Activated T-helper 17 cell treated with anti-CD3 and anti-CD28 coated beads, Interleukin-2, amount 50 U/mL, for 72 hours (primary cell): ENCODE measurements at regions not wholly inside any gene's neighbourhood (a gene's known extent, or its start where the extent isn't known, plus 50 kb on each side); places are given as distances from the start of the nearest gene placed in this dataset.
"Not testable (repeated sequence)": the region's sequence is repeated elsewhere in the genome, so short reads cannot be mapped to it uniquely, and the experiment has no call there.

Source experiments
- ATAC-seq: fragments of 150-1000 bp; cut with Tn5 transposase; replicated peaks from 2 replicates; pipeline ENCODE4 v1.10.0; 2021; ENCODE audit warnings: mild to moderate bottlenecking, moderate library complexity
- H3K27ac Mint-ChIP-seq: one replicate; pipeline ENCODE4 v1.8.0; 2022; ENCODE audit warnings: mixed read lengths
- H3K27me3 Mint-ChIP-seq: one replicate; pipeline ENCODE4 v1.8.0; 2022; ENCODE audit warnings: mixed read lengths
- H3K36me3 Mint-ChIP-seq: one replicate; pipeline ENCODE4 v1.8.0; 2022; ENCODE audit warnings: low read depth, mild to moderate bottlenecking, mixed read lengths
- H3K4me1 Mint-ChIP-seq: one replicate; pipeline ENCODE4 v1.8.0; 2022; ENCODE audit warnings: mixed read lengths
- H3K4me3 Mint-ChIP-seq: one replicate; pipeline ENCODE4 v1.8.0; 2022; ENCODE audit warnings: mild to moderate bottlenecking, mixed read lengths
- H3K9me3 Mint-ChIP-seq: one replicate; pipeline ENCODE4 v1.8.0; 2022; ENCODE audit warnings: mixed read lengths

DNA sequence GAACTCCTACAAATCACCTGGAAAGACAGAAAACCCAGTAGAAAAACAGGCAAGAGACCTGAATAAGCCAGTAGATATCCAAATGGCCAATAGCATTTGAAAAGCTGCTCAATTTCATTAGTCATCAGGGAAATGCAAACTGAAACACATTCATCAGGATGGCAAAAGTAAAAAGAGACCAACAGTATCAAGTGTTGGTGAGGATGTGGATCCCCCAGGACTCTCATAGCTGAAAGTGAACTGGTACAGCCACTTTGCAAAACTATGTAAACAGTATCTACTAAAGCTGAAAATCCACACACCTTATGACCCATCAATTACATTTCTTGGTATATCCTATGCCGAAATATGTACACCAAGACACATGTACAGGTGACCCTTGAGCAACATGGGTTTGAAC lies 180.4 kb upstream of the IRF2BP2 start:
- not testable (repeated sequence) for H3K27ac Mint-ChIP-seq, H3K36me3 Mint-ChIP-seq, H3K9me3 Mint-ChIP-seq, H3K4me3 Mint-ChIP-seq, H3K4me1 Mint-ChIP-seq, H3K27me3 Mint-ChIP-seq
- peak; percentile 54 for ATAC-seq

DNA sequence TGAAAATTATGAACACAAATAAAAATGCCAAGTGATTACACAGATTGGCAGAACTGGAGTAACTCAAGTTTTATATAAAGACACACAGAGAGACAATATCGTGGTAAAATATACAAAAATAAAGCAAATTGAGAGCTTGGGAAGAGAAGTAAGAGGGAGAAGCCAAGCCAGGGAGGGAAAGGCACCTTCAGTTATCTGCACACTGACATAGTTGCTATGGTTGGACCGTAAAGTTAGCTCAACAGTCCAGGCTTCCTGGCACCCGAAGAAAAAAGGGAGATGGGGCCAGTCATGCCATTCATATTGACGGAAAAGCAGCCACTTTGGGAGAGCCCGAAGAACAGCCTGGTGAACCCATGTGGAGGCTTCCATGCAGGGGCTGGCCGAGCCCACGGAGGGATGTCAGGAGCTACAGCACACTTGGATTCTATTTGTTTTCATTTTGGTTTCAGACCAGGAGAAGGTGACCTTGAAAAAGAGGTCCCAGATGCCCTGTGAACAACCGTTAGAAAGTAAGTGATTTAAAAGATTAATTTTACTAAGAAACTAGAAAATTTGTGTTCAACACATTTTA lies 177.1 kb upstream of the IRF2BP2 start:
- not testable (repeated sequence) for H3K4me3 Mint-ChIP-seq, H3K4me1 Mint-ChIP-seq, ATAC-seq, H3K27me3 Mint-ChIP-seq, H3K36me3 Mint-ChIP-seq, H3K27ac Mint-ChIP-seq, H3K9me3 Mint-ChIP-seq

DNA sequence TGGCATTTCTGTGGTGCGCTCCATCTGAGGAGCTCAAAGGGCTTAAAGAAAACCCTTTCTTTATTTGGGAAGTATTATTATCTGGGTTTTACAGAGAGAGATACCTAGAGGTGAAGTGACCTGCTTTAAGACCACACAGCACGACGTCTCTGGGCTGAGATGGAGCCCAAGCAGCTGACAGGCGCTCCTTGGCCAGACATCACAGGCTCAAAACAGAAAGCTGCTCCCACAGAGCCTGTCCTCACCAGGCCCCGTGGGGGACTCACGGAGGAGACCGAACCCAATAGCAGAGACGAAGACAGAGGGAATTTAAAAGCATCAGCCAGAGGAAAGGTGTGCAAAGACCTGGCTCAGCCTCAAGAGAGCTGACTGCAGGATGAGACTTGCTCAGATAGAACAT lies 175.9 kb upstream of the IRF2BP2 start:
- not testable (repeated sequence) for H3K9me3 Mint-ChIP-seq, H3K27ac Mint-ChIP-seq, H3K36me3 Mint-ChIP-seq, ATAC-seq, H3K27me3 Mint-ChIP-seq, H3K4me1 Mint-ChIP-seq, H3K4me3 Mint-ChIP-seq

DNA sequence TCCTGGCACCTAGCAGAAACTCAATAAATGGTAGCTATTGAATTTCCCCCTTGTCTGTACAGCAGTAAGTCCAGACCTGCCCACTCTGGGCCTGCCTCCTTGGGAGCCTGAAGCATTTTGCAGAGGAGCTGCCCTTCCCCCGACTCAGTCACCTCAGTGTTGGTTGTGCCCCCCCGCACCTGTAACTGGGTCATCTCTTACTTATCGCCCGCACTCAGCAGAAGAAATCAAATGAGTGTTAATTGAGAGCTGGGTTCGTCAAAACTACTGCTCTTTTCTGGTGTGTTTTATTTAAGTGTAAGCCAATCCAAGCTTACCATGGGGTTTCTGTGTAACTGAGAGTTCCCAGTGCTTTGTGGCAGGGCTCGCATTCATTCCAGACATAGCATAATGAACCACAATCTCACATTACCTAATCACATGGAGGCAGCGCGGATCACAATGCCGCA lies 175.5 kb upstream of the IRF2BP2 start:
- H3K27ac Mint-ChIP-seq, H3K9me3 Mint-ChIP-seq, ATAC-seq, H3K4me3 Mint-ChIP-seq, H3K4me1 Mint-ChIP-seq, H3K27me3 Mint-ChIP-seq, H3K36me3 Mint-ChIP-seq: not testable (repeated sequence)

DNA sequence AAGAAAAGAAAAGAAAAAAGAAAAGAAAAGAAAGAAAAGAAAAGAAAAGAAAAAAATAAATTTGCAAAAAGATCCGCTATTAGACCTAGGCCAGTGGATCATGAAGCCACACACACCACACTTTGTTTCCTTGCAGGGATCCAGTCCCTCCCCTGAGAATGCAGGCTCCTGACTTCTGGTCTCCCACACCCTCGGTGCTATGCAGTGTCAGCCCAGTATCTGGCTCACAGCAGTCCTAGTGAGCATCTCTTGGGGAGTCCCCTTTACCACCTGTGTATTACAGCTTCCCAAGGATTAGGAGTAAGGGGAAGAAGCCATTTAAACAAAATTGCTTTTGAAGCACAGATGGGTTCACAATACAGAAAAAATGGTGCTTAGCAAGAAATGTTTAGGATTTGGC lies 174.1 kb upstream of the IRF2BP2 start:
- not testable (repeated sequence) for H3K4me3 Mint-ChIP-seq, H3K27me3 Mint-ChIP-seq, H3K4me1 Mint-ChIP-seq, ATAC-seq, H3K27ac Mint-ChIP-seq, H3K9me3 Mint-ChIP-seq, H3K36me3 Mint-ChIP-seq

DNA sequence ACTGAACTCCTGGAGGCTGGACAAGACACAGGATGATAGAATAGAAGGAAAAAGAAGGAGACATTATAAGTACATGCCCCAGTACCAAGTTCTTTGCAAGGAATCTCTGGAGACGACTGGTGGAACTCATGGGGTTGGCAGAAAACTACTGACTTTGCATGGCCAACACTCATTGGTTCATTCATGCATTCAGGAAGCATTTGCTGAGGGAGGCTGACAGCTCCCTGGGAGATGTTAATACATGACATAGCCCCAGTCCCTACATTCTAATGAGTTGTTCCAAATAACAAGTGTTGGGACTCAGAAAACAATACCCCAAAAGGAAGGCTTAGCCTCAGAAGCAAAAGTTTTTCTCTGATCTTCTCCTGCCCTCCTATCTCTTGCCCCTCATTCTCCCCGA lies 172.8 kb upstream of the IRF2BP2 start:
- no peaks in the 10 kb centered on the region for H3K4me1 Mint-ChIP-seq

DNA sequence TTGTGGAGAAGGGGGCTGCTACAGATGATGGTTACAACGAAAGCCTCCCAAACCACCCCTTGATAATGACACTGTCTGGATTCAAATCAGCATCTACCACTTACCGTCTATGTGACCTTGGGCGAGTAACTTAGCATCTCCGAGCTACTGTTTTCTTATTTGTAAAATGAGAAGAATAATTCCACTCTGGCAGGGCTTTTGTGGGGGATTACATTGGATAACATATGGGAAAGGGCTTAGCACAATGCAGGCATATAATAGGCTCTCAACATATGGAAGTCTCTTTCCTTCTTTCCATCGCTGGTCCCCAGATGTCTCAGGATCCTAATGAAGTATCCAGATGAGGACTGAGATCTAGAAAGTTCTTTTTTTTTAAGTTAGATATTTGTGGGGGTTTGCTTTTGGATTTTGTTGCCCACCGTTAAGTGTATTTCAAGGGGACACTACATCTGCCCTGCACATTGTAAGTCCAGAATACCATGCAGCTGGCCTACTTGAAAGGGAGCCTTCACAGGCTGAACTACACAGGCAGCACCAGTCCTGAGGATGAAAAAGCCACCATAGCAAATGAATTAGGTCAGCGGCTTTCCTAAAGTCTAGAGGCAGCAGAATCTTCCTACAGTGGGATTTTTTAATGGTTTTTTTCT lies 172.2 kb upstream of the IRF2BP2 start:
- no peak overlapping the region for H3K4me3 Mint-ChIP-seq
- no peak overlapping the region for H3K27ac Mint-ChIP-seq
- ATAC-seq = no peak
- no peaks in the 10 kb centered on the region for H3K4me1 Mint-ChIP-seq
- no peaks in the 10 kb centered on the region for H3K27me3 Mint-ChIP-seq
- no peaks in the 10 kb centered on the region for H3K36me3 Mint-ChIP-seq
- no peaks in the 10 kb centered on the region for H3K9me3 Mint-ChIP-seq

More for the DNA sequence above, 172.8 kb upstream of the IRF2BP2 start:
- ATAC-seq = no peak
- Mint-ChIP-seq H3K27me3 (no peaks in the 10 kb centered on the region), H3K36me3 (no peaks in the 10 kb centered on the region), H3K9me3 (no peaks in the 10 kb centered on the region), H3K4me3 (no peak overlapping the region), H3K27ac (no peak overlapping the region)

DNA sequence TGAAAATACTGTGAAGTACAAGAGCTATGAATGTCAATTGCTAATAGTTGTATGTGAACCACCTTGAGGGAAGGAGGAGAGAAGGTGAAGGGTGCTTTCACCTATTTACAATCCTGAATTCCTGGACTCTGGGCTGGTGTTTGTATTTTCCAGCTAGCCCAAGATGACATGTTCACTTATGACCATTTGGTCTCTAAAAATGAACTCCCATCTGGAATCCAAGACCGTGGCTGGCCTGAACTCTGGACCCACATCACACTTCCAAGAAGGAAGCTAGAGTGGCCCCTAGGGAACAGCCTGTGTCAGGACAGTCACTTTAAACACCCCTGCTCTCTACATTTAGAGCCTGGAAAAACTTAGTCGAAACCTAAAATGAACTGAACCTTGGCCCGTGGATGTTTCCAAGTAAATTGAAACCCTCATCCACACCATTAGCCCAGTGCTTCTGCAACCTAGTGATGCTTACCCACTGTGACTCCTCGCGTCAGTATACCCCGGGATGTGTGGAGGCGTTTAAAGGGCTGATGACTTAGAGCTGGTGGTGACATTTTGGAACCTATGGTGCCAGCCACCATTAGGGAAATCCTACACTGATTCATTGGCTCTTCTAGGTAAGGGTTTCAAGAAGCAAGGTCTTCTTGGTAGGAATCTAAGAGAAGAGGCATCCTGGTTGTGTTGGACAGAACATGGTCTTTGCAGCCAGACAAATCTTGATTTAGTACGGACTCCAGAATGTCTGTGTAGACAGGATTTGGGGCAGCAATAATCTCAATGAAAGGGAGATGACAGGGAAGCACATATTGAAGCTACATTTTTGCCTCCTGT lies 171.5 kb upstream of the IRF2BP2 start:
- peak; percentile 99 for ATAC-seq
- Mint-ChIP-seq H3K4me3 (no peak overlapping the region), H3K27me3 (no peaks in the 10 kb centered on the region), H3K4me1 (no peaks in the 10 kb centered on the region), H3K27ac (no peak overlapping the region), H3K36me3 (no peaks in the 10 kb centered on the region), H3K9me3 (no peaks in the 10 kb centered on the region)

DNA sequence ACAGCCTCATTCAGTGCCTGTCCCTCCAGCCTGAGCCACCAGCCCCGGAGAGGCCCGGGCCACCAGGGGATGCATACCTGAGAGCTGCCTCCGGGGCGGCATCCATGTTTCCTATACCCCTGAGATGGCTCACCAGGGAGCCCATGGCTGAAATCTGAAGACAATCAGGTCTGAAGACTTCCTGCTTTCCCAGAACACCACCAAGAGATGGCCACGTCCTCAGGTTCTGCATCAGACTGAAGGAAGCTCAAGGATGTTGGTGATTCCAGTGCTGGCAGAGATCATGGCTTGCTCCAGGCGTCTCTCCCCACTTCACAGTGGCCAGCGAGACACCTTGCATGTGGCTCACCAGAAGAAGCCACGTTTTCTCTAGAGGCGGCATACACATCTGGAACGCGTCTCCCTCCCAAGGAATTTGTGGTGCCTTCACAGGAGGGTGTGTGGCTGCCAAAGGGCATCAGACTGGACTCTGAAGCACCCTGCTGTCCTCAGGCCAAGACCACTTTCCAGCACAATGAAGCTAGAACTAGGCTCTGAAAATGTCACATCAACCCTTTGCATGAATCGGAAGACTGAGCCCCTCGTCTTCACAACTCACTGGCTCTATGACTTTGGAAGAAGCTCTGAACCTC lies 170.7 kb upstream of the IRF2BP2 start:
- no peak overlapping the region for H3K27ac Mint-ChIP-seq
- H3K36me3 Mint-ChIP-seq = no peaks in the 10 kb centered on the region
- H3K27me3 Mint-ChIP-seq = no peaks in the 10 kb centered on the region
- no peak for ATAC-seq
- H3K4me3 Mint-ChIP-seq = no peak overlapping the region
- H3K4me1 Mint-ChIP-seq = no peaks in the 10 kb centered on the region
- no peaks in the 10 kb centered on the region for H3K9me3 Mint-ChIP-seq

DNA sequence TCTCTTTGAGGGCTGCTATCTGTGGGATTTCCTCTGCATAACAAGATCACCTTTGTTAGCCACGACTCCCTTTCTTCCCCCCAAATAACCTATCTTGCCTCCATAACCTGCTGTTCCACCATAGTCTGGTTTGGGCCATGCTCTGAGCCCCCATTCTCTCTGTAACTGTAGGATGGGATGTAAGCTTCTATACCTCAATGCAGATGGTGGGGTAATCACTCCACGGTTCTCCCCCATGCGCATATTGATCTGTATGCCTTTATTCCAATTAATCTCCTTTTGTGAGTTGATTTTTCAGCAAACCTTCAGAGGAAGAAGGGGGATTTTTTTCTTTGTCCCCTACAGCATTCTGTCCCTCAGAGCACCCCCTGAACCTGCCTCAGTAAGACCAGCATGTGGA lies 170.1 kb upstream of the IRF2BP2 start:
- Mint-ChIP-seq H3K27ac (no peak overlapping the region), H3K4me3 (no peak overlapping the region), H3K4me1 (peaks cover 3% of the 10 kb centered on the region), H3K27me3 (no peaks in the 10 kb centered on the region), H3K36me3 (no peaks in the 10 kb centered on the region), H3K9me3 (no peaks in the 10 kb centered on the region)
- ATAC-seq = no peak

DNA sequence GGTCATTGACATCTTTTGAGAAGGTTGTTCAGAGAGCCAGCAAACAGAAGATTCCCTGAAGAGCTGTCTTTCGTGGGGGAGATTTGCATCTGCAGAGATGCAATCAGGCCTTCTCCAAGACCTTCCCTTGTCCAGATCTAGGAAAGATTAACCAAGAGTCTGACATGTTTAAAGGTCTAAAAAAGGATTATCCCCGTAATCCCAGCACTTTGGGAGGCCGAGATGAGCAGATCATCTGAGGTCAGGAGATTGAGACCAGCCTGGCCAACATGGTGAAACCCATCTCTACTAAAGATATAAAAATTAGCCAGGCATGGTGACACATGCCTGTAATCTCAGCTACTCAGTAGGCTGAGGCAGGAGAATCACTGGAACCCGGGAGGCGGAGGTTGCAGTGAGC lies 169.6 kb upstream of the IRF2BP2 start:
- H3K9me3 Mint-ChIP-seq, ATAC-seq, H3K4me1 Mint-ChIP-seq, H3K27me3 Mint-ChIP-seq, H3K4me3 Mint-ChIP-seq, H3K36me3 Mint-ChIP-seq, H3K27ac Mint-ChIP-seq: not testable (repeated sequence)

DNA sequence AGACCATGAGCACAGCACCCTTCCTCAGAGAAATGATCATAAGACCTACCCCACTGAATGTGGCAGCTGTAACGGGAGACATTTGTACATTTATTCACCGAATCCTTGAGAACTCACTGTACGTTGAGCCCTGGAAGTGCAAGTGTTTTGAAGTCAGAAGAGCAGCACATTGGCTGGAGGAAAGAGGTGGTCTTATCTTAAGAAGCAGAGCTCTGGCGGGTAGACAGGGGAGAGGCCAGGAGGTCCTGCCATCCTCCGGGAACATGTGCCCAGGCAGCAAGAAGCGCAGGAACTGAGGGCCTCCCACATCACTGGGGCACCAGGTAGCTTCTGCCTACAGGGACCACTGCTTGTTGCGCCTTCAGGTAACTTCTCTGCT lies 169.2 kb upstream of the IRF2BP2 start:
- H3K4me3 Mint-ChIP-seq = no peak overlapping the region
- H3K27ac Mint-ChIP-seq = no peak overlapping the region
- H3K27me3 Mint-ChIP-seq = no peaks in the 10 kb centered on the region
- no peaks in the 10 kb centered on the region for H3K9me3 Mint-ChIP-seq
- peaks cover 7% of the 10 kb centered on the region for H3K4me1 Mint-ChIP-seq
- ATAC-seq = no peak
- no peaks in the 10 kb centered on the region for H3K36me3 Mint-ChIP-seq

DNA sequence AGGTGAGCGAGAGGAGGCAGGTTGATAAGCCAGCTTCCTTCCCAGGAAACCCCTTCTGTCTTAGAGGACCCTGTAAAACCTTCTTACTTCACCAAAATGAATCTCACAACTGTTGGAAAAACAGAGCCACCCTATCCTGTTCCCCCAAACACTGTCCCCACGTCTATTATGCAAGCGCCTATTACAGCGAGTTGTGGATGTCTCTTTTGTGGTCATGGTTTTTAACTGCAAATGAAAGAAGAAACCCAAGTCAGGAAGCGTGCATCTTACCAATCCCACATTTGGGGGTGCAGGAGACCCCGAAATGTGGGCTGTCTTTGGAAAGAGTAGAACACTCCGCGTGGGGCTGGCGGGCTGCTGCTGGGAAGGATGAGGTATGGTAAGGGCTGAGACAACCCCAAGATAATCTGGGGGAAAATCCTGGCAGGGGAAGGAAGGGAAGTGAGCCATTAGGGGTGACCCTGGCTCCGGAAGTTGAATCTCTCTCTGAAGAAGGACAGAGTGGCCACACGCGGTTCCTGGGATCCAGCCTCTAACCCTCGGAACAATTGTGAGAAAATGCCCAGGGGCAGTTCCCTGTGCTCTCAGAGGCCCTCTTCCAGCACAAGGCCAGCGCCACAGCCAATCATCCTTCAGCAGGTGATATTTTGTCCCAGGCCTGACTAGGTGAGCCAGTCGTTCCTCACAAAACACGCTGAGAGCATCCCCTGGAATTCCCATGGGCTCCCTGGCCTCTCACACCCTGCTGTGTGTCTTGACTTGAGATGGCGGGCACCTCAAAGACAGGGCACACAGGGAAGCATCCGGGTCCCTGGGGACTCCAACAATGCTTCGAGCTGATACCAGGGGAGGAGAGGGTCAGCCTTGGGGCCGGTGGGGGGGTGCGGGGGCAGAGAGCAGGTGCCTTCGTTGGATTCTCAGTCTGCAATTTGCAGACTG lies 168.5 kb upstream of the IRF2BP2 start:
- Mint-ChIP-seq H3K9me3 (no peaks in the 10 kb centered on the region), H3K27me3 (no peaks in the 10 kb centered on the region), H3K4me3 (no peak overlapping the region), H3K36me3 (no peaks in the 10 kb centered on the region), H3K27ac (no peak overlapping the region), H3K4me1 (peaks cover 7% of the 10 kb centered on the region)
- ATAC-seq = no peak

DNA sequence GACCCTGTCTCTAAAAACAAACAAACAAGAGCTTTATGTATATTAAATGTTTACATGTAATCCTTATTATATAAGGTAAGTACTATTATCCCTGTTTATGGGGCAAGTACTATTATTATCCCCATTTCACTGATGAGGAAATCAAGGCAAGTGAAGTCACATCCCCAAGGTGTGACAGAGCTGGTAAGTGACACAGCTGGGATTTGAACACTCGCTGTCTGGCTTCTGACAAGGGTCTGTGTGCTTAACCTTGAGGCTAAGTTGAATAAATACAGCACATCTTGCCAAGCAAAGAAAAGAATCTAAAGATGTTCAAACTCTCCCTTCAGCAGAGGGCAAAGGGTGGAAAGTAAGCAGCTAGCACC lies 167.9 kb upstream of the IRF2BP2 start:
- no peak overlapping the region for H3K4me3 Mint-ChIP-seq
- ATAC-seq = no peak
- H3K27ac Mint-ChIP-seq = no peak overlapping the region
- H3K4me1 Mint-ChIP-seq = peaks cover 10% of the 10 kb centered on the region
- H3K9me3 Mint-ChIP-seq = no peaks in the 10 kb centered on the region
- H3K27me3 Mint-ChIP-seq = no peaks in the 10 kb centered on the region
- peaks cover 3% of the 10 kb centered on the region for H3K36me3 Mint-ChIP-seq
